ENCODE measurements at regions not wholly inside any gene's neighbourhood (a gene's known extent, or its start where the extent isn't known, plus 50 kb on each side); places are given as distances from the start of the nearest gene placed in this dataset.

DNA sequence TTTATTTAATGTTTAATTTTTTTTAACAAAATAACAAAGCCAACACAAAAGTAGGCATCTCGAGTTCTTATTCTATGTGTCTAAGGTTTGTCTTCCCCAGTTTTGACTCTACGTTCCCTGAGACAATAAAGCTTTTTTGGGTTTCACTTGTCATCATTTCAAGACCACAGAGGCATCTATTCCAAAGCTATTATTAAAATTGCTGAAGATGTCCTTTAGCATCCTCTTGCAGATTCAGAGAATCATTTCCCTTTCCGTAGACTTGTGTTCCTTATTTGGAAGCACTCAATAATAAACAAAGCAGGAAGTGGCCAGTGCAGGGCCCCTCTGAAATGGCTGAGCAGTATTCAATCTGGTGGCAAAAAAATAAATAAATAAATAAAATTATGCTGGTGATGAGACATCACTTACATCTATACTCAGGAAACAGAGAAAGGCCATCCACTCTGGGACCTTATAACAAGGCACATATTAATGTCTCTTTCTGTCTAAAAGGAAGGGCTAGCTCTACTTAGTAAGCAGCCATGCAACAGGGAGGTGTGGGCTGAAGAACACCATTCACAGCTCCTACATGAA is 362.3 kb downstream of the WDR72 start:
- H3K4me3 ChIP-seq = no peak overlapping the region
- H3K27me3 ChIP-seq = no peaks in the 10 kb centered on the region
- no peaks in the 10 kb centered on the region for H3K9me3 ChIP-seq
- no peak overlapping the region for H3K27ac ChIP-seq (replicated peaks in 1 of 4)
- H3K36me3 ChIP-seq = no peaks in the 10 kb centered on the region
- no peak for DNase-seq (ENCODE audit: extremely low spot score)
- intact Hi-C loops (cut with DNase I) = no loop called here
- no peak for TF ChIP-seq POLR2A (IDR thresholded peaks at IDR 0.05; ENCODE audit: low read depth)
- no peak for TF ChIP-seq CTCF (IDR thresholded peaks at IDR 0.05)
- no peak for TF ChIP-seq EP300 (IDR thresholded peaks at IDR 0.05)
- TF ChIP-seq POLR2AphosphoS5 (IDR thresholded peaks at IDR 0.05) = no peak
- H3K4me1 ChIP-seq = no peaks in the 10 kb centered on the region
- WGBS = 57% methylated on average over 3 of the region's 3 CpGs

DNA sequence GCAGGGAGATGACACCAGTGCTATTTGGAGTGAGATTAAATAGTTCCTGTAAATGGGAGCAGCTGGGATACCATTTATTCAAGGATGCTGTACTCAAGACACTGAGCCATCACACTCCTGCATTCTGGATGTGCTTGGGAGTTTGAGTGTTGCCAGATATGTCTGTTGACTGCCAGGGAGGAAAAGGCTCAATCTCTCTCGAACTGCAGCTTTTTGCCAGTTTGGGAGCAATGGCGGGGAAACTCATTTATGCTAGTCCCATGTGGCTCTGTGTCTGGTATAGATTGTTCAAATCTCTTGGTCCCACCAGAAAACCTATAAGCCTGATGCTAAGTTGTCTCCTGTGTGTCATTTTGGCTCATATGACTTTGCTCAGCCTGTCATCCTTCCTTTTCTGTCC is 363.6 kb downstream of the WDR72 start:
- Histone ChIP-seq H3K9me3 (no peaks in the 10 kb centered on the region), H3K27me3 (no peaks in the 10 kb centered on the region), H3K4me3 (no peak overlapping the region), H3K36me3 (no peaks in the 10 kb centered on the region), H3K27ac (replicated peaks in 1 of 4) (no peak overlapping the region), H3K4me1 (no peaks in the 10 kb centered on the region)
- DNase-seq (ENCODE audit: extremely low spot score) = no peak
- no peak for TF ChIP-seq POLR2AphosphoS5 (IDR thresholded peaks at IDR 0.05)
- no peak for TF ChIP-seq POLR2A (IDR thresholded peaks at IDR 0.05; ENCODE audit: low read depth)
- TF ChIP-seq CTCF (IDR thresholded peaks at IDR 0.05) = no peak
- no peak for TF ChIP-seq EP300 (IDR thresholded peaks at IDR 0.05)
- intact Hi-C loops (cut with DNase I) = no loop called here
- WGBS = 83% methylated on average over 1 of the region's 2 CpGs

GRCh38 chr15:53390549-53390948 is 368.9 kb downstream of the WDR72 start:
- H3K27me3 ChIP-seq = no peaks in the 10 kb centered on the region
- H3K36me3 ChIP-seq = no peaks in the 10 kb centered on the region
- TF ChIP-seq POLR2AphosphoS5 (IDR thresholded peaks at IDR 0.05) = no peak
- no peak for TF ChIP-seq EP300 (IDR thresholded peaks at IDR 0.05)
- no peak for TF ChIP-seq CTCF (IDR thresholded peaks at IDR 0.05)
- no peak for TF ChIP-seq POLR2A (IDR thresholded peaks at IDR 0.05; ENCODE audit: low read depth)
- 87% methylated on average over 1 of the region's 1 CpG for WGBS
- no peaks in the 10 kb centered on the region for H3K4me1 ChIP-seq
- H3K27ac ChIP-seq (replicated peaks in 1 of 4) = no peak overlapping the region
- H3K4me3 ChIP-seq = no peak overlapping the region
- intact Hi-C loops (cut with DNase I) = no loop called here
- no peaks in the 10 kb centered on the region for H3K9me3 ChIP-seq
- DNase-seq (ENCODE audit: extremely low spot score) = no peak

DNA sequence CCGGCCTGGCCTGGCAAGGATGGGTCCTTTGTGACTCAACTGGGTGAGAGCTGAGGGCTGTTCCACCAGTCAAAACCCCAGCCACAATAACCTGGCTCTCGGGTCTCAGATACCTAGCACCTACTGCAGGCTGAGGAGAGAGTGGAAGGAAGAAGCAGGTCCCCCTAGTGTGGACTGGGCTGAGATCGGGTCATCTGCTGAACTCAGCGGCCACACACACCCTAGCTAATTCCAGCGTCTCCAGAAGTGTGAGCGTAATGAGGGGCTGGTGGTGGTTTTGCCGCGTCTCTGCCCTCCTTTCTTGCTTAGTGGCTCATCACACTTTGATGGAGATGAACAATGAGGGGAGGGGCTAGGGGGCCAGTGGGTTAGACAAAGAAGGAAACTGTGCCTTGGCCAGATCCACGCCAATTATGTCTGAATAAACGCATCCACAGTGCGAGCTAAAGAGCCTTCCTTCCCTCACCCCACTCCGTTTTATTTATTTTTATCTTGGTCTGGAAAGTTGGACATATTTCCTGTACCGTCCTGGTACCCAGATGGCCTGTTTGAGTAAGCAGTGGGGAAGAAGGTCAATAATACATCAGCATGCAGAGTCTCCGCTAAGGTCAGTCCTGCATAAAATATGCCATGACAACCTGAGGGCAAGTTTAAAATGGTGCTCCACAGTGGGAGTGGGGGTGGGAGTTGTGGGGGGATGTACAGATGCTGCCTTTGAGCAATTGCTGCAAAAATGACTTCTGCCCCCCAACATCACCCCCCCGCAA is 370.0 kb downstream of the WDR72 start:
- TF ChIP-seq EP300 (IDR thresholded peaks at IDR 0.05) (no peak), POLR2A (IDR thresholded peaks at IDR 0.05; ENCODE audit: low read depth) (no peak), POLR2AphosphoS5 (IDR thresholded peaks at IDR 0.05) (no peak), CTCF (IDR thresholded peaks at IDR 0.05) (no peak)
- Histone ChIP-seq H3K27me3 (no peaks in the 10 kb centered on the region), H3K9me3 (no peaks in the 10 kb centered on the region), H3K36me3 (no peaks in the 10 kb centered on the region), H3K4me3 (no peak overlapping the region), H3K27ac (replicated peaks in 1 of 4) (no peak overlapping the region), H3K4me1 (no peaks in the 10 kb centered on the region)
- no peak for DNase-seq (ENCODE audit: extremely low spot score)
- intact Hi-C loops (cut with DNase I) = no loop called here
- WGBS = 82% methylated on average over 15 of the region's 15 CpGs

Measured in esophagus muscularis mucosa (tissue), 4 donors.